HG03439 (cell line): ENCODE measurements at regions not wholly inside any gene's neighbourhood (a gene's known extent, or its start where the extent isn't known, plus 50 kb on each side); places are given as distances from the start of the nearest gene placed in this dataset.
"Not testable (repeated sequence)": the region's sequence is repeated elsewhere in the genome, so short reads cannot be mapped to it uniquely, and the experiment has no call there.

Experiments used
- ATAC-seq: cut with Tn5 transposase; IDR thresholded peaks from one replicate; pipeline ENCODE4 v1.9.1; 2021; ENCODE audit warnings: mild to moderate bottlenecking, moderate library complexity; ENCODE audit not compliant: unreplicated experiment

DNA sequence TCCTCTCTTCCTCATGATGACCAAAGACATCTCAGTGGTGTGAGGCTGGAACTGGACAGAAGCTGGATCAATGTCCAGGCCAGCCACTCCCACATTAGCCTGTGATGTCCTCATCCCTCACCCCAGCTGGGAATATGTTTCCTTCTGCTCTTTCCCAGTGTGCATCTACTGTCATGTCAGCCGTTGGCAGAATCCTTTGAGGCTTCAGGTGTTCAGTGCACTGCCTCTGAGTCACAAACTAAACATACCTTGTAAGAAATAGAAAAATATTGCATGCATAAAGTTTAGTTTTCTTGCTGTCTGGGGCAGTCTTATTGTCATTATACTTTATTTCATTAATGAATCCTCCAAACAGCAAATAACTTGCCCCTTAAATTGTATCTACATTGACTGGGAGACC lies 161.6 kb upstream of the RASGRP1 start:
- no peak for ATAC-seq

DNA sequence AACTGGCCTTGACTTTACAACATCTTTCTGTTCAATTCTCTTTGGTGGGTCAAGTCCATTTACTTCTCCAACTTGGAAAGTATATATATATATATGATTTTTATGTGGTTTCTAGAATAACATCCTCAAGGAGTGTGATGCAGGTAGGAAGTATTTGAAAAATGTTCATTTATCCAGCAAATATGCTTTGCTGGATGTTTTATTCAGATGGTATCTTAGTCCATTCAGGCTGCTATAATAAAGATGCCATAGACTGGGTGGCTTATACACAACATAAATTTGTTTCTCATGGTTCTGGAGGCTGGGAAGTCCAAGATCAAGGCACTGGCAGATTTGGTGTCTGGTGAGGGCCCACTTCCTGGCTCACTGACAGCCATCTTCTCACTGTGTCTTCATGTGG lies 168.7 kb upstream of the RASGRP1 start:
- ATAC-seq, result no peak

DNA sequence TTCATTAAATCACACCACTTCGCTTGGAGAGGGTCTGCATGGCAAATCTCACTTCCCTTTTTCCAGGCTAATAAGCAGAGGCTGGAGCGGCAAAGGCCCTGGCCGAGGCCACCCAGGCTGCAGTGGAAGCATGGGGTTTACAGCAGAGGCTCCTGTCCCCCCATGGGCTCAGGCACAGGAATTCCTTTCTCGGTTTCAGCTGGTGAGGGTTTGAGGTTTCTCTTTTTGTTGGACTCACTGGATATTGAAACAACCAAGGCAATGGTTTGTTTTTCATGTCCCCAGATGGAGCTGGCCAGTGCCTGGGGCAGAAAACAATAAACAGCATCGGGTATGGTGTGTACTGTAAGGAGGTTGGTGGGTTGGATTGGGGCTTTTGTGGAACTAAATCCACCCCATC lies 175.6 kb upstream of the RASGRP1 start:
- no peak for ATAC-seq

DNA sequence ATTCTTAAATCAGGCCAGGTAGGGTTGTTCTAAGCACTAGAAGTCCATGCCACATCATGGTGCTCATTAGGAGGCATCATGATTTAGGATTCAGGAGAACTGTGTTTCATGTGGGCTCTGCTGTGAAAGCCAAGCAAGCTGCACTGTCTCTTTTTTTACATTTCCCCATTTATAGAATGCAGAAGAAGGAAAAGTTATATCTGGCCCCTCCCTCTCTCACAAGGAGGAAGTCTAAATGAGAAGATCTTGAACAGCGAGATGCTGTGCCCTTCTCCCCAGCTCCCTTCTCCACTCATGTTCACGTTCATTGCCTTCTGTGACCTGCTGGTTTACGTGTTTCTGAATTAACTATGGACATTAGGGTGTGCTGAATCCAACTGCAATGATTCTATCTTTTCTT lies 178.5 kb upstream of the RASGRP1 start:
- no peak for ATAC-seq

DNA sequence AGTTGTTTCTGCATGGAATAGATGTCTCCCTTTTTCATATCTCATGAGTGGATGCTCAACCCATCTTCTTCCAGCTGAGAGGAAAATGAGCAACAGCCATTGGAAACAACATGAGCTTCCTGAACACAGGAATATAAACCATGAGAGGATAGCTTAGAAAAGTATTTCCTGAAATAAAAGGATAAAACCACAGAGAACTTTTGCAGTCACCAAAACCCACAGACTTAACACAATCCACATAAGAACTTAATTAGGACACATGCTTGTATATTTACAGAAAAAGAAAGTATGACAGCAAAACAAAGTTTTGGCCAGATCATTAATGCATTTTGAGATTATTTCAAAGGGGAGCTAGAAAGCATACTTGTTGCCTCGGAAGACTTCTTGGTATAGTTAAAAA lies 180.5 kb upstream of the RASGRP1 start:
- ATAC-seq, result no peak

DNA sequence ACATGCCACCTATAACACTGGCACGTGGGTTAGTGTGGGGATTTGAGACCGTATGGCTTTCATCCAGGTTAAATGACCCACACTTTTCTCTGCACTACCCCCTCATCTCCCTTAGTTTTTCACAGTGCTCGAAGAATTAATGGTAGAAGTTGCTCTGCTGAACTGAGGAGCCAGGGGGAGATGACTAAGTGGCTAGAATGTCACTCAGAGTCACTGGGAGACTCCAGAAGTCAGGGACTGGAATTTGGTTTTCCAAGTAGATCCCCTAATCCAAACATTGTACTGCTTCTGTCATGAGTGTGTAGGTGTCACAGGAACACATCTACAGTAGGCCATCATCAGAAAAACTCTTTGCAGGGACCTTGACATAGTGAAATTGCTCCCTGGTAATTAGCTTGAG lies 181.0 kb upstream of the RASGRP1 start:
- ATAC-seq, result no peak

DNA sequence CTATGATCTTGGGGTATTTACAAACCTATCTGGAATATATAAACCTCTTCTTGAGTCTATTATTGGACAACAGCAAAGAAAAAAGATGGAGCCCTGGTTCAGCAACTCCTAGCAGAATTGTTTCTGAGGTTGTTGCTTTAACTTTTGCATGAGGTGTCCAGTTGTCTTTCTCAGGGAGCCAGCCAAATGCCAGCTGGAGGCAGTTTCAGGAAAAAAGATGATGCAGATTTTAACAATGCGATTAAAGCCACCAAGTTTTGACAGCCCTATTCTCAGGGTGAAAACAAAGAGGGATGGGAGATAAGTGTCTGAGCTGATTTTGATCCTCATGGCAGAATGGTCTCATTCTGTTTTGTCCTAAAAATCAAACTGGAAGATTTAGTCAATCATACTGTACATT lies 181.6 kb upstream of the RASGRP1 start:
- ATAC-seq, result no peak

DNA sequence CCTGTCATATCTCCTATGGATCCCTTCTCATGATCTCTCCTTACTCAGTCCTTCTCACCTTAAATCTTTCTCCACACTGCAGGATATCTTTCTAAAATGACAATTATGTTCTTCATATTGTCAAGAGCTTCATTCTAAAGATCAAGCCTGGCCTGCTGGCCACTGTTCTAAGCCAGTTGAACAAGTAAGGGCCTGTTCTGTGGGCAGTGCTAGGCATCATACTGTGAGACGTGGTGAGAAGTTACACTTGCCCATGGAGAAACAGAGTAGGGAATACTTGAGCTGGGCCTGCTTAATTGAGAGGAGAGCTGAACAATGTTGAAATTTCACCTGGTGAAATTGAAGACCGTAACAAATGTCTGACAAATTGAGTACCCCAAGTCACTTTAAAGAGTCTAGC lies 184.1 kb upstream of the RASGRP1 start:
- ATAC-seq, result no peak

DNA sequence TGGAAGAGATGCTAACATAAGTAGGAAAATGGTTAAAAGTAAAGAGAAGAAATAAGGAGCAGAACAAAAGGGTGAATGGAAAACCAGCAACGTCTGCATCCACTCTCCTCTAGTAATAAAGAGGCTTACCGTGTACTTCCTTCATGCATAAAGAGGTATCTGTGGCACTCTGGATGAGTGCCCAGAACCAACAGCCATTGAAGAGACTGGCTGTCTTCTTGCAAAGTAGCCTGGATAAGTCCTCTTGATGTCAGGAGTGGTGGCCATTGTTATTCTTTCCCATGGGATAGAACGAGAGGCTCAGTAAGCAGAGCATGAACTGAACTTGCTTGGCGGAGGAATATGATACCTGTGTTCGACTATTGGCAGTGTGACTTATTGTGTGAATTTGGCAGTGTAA lies 186.2 kb upstream of the RASGRP1 start:
- no peak for ATAC-seq

DNA sequence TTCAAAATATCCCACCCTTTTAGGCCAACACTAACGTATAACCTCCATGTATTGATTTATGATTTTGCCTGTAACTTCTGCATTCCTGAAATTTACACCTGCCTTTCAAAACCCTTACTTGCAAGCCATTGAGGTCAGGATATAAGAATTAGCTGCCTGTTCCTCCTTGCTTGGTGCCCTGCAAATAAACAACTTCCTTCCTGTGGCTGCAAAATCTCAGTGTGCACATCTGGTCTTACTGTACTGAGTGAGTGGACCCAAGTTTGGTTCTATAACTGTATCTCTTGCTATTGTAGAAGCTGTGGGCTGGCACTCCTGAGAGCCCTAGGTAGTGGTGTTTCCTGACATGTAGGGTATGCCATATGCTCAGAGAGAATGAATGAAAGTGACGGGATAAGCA lies 191.1 kb upstream of the RASGRP1 start:
- ATAC-seq, result no peak

DNA sequence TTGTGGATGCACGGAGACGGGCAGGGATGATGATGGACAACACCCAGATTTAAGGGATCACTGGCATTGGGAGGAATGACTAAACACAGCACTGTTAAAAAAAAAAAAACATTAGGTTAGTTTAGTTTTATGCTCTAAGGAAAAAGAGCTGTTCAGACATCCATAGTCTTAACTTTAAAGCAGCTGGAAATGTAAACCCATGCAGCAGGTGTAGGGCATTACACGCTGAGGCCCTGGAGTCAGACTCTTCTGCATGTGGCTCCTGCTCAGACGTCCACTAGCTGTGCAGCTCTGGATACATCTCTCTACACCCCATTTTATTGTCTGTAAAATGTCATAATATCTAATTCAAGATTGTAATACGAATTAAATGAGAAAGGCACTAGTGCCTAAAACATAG lies 191.8 kb upstream of the RASGRP1 start:
- ATAC-seq, result no peak

DNA sequence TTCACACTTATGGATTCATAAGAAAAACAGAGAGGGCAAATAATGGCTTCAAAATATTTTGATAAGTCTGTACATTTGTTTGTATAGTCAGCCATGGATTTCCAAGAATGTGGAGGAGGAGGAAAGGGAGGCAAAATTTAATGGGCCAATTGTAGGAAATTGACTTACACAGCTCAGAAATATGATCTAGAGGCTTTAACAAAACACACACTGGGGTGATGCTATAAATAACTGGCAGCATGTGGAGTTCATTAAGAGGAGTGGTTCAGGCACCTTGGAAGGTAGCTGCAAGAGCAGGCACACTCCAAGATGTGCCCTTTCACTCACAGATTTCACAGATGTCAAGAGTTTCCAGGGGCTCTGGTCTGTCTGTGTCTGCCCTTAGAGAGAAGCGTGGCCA lies 193.4 kb upstream of the RASGRP1 start:
- ATAC-seq, result no peak

DNA sequence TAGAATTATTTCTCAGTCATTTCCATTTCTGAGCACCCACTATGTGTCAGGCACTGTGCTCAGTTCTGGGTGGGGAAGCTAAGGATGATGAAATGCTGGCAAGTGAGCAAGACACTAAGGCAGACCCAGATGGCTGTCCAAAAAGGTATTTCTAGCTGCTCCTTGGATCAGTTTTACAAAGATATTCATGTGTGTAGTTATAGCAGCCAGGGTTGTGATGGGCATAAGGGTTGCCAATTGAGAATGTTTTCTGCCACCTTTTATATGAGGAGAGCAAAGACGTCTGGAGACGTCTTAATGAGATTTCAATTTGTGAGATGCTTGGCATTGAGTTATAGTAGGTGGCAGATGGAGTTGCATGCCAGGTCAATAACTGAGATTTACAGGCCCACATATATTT lies 197.1 kb upstream of the RASGRP1 start:
- no peak for ATAC-seq

DNA sequence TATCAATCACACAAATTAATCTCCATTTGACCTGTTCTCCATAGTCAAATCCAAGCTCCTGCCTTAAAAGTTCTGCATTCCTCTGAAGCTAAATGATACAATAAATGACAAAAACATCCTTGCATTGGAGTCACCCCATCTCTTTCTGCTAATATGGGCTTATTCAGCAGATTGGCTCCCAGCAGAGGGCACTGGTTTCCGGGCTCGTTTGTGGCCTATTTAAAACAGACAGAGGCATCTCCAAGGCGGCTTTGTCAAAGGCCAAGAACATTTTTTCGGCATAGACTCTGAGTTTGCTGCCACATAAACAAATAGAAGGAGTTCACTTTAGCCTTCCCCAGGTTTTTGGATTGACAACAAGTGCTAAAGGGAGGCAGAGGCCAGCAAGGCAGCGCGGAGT lies 204.4 kb upstream of the RASGRP1 start:
- no peak for ATAC-seq

DNA sequence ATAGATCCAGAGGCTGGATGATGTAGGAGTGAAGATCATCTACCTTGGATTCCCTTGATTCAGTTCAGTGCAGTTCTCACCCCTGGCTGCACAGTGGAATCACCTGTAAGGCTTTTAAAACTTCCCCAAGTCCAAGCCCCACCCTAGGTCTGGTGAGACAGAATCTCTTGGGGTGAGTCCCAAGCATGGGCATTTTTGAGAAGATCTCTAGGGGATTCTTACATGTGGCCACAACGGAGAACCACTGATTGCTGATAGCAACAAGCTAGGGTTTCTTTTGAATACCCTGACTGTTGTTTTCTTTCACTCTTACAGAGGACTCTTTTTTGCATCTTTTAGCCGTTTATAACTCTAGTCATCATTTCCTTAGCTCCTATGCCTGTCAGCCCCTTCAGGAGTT lies 204.9 kb upstream of the RASGRP1 start:
- no peak for ATAC-seq

DNA sequence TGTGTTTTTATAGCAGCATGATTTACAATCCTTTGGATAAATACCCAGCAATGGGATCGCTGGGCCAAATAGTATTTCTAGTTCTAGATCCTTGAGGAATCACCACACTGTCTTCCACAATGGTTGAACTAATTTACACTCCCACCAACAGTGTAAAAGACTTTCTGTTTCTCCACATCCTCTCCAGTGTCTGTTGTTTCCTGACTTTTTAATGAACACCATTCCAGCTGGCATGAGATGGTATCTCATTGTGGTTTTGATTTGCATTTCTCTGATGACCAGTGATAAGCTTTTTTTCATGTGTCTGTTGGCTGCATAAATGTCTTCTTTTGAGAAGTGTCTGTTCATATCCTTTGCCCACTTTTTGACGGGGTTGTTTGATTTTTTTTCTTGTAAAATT lies 209.5 kb upstream of the RASGRP1 start:
- ATAC-seq, result not testable (repeated sequence)

DNA sequence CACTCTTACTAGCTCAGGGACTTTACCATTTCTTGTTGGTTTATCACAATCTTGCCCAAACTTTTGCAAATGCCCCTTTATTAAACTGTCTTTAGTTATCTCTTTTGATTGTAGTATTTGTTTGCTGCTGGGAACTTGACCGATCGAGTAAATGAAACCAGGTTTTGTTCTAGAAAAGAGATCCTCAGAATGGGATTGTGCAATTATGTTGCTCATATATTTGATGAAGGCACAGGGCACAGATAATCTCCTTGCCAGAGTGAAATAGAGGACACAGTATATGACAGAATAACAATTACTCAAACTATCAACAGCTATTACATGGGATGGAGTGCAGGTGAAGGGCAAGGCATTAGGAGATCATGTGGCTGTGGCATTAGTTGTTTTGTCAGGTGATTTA lies 216.6 kb upstream of the RASGRP1 start:
- no peak for ATAC-seq

DNA sequence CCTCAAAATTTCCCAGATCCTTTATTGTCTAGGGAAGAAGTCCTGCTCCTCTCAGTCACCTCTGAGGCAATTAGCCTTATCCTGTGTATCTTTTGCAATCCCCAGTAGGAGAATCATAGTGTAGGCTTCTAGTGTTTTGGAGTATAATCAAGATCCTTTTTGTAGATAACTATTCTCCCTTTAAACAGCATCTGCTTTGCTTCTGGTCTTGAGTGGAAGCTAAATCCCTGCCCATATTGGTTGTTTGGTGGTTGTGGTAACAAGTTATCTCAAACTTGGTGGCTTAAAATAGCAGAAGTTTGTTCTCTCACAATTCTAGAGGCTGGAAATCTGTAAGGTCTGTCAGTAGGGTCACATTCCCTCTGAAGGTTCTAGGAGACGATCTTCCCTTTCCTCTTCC lies 217.5 kb upstream of the RASGRP1 start:
- ATAC-seq, result no peak

DNA sequence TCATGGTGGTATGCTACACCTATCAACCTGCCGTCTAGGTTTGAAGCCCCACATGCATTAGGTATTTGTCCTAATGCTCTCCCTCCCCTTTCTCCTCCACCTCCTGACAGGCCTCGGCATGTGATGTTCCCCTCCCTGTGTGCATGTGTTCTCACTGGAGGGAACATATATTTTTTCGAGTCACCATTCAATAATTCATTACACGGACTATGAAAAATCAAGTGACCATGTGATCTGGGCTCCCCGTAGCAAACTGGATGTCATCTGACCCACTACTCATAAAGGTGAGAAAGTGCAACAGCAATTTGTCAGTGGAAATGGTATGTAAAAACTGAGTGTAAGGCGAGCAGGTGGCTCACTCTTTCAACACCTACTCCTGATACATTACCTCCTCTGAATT lies 224.3 kb upstream of the RASGRP1 start:
- ATAC-seq, result no peak

DNA sequence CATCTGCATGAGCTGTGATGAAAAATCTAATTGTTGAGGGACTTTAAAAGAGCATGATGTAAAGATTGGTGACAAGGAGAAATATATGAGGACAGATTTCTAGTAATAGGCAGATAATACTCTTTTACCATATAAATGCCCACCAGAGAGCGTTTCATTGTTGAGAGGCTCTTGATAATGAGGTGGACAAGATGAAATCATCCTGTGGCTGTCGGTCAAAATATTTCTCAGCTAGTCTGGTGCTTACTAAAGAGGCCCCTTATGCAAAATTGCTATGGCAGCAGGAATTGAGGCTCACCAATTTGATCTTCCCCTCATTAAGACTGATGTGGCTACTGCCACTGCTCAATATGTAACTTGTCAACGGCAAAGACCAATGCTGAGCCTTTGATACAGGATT lies 225.0 kb upstream of the RASGRP1 start:
- no peak for ATAC-seq

DNA sequence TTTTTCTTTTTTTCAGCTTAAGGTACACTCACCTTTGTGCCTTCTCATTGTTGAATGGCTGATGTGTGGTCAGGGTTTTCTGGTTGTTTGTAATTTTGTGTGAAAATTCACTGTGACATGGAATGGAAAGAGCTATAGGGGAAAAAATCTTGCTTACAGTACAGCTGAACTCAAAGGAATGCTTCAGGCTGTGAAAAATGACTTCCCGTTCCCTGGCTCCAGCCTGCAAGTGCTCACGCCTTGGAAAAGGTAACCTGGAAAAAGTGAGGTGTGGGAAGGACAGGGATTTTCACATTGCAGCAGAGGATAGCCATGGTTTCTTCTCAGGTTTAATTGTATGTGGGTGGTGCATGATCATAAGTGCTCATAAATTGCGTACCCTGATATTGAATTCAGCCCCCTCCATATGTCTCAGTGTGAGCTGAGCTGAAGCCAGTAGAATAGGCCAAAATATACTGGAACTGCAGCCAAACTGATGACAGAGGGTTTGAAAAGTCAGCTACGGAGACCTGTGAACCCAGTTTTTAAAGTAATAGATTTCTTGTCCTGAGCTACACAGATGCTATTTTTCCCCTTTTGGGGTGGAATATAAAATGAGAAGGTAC lies 228.7 kb upstream of the RASGRP1 start:
- ATAC-seq, result no peak

DNA sequence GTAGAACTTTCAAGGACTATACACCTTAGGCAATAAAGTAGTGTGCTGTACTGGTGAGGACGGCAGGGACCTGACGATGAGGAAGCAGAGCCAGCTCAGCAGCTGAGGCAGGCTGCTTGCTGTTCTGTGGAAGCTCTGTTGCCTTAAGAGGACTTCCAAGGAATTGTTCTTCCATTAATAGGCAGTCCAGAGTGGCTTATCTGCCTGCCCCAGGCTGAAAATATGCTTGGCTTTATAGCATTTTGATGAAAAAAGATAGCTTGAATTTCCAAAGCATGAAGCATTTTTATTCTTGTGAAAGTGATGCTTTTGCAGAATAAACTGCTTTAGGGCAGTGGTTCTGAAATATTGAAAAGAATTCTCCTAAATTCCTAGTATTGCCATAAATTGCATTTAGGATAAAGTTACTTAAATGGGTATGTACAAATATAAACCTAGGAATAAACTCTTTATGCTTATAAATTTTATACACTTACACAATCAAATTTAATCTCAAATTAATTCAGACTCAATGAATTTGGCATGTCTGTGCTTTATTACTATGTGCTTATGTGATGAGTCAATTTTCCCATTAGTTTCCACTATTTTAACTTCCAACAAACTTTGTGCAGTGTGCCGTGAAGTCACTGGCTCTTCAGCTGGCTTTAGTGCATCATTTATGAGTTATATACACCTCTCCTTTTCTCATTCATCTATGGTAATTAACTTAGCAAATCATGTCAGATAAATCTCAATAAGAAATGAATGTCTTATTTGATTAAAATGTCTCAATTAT lies 231.0 kb upstream of the RASGRP1 start:
- no peak for ATAC-seq

DNA sequence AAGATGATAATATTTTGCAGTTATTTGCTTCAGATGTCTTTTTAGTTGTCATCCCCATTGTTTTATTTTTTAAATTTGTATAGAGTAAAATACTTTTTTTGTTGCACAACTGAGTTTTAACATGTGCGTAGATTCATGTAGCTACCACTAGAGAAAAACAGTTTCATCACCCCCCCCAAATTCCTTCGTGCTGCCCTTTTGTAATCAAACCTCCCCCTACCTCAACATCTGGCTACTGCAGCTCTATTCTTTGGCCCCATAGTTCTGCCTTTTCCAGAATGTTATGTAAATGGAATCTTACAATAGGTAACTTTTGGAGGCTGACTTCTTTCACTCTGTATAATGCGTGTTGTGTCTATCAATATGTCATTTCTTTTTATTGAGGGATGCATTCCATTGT lies 232.0 kb upstream of the RASGRP1 start:
- no peak for ATAC-seq
